ENCODE measurements at regions not wholly inside any gene's neighbourhood (a gene's known extent, or its start where the extent isn't known, plus 50 kb on each side); places are given as distances from the start of the nearest gene placed in this dataset.

DNA sequence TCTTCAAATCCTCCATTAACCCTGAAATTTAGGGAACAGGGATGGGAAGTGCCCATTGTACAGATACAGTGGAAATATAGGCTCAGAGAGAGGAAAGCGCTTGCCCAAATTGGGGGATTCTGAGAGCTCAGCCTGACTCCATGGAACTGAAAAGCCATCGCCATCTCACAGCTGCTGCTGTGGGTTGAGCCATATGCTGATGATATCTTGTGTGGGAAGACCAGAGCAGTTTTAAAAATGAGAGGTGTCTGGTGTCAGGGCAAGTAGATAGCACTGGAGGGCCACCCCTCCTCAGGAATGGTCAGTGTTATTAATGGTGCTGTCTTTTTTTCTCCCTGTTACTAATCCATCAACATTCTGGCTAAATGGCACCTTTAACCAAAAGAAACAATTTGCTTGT, 50.9 kb upstream of the C5orf58 start:
- TF ChIP-seq, protein P1, sequence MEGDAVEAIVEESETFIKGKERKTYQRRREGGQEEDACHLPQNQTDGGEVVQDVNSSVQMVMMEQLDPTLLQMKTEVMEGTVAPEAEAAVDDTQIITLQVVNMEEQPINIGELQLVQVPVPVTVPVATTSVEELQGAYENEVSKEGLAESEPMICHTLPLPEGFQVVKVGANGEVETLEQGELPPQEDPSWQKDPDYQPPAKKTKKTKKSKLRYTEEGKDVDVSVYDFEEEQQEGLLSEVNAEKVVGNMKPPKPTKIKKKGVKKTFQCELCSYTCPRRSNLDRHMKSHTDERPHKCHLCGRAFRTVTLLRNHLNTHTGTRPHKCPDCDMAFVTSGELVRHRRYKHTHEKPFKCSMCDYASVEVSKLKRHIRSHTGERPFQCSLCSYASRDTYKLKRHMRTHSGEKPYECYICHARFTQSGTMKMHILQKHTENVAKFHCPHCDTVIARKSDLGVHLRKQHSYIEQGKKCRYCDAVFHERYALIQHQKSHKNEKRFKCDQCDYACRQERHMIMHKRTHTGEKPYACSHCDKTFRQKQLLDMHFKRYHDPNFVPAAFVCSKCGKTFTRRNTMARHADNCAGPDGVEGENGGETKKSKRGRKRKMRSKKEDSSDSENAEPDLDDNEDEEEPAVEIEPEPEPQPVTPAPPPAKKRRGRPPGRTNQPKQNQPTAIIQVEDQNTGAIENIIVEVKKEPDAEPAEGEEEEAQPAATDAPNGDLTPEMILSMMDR (IDR thresholded peaks at IDR 0.05; ENCODE audit: low read depth, low read length): no peak
- Histone ChIP-seq H3K4me3 (ENCODE audit: low read depth, low read length) (no peak overlapping the region), H3K9me3 (ENCODE audit: control insufficient read depth, insufficient read depth, low read length) (no peaks in the 10 kb centered on the region), H3K27ac (ENCODE audit: low read depth, low read length) (no peak overlapping the region), H3K27me3 (ENCODE audit: control insufficient read depth, insufficient read depth, low read length) (no peaks in the 10 kb centered on the region)
- POLR2A ChIA-PET: no interaction called here
- DNase-seq (ENCODE audit: low read depth, low spot score): no peak
- CTCF ChIA-PET: interaction anchor here (6.5 kb wide), 1 partner anchor 81 kb away, joined by 97 read pairs; no protein-coding TSS in a partner anchor

DNA sequence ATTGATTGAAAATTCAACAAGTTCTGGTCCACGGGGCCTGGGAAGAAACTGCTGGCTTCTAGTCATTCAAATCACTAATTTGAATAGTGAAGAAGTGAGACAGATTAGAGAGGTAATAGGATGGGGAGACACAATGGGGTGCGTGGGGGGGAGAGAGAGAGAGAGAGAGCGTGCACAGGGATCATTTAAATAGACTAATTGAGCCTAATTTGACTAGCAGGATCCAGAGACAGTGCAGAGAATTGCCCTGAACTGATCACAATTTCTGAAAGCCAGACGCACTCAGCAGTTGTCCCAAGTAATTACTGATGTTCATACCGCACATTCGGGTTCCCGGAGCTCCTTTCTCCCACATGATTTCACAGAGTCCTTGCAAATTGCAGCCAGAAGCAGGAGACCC, 50.3 kb upstream of the C5orf58 start:
- ChIA-PET POLR2A (no interaction called here), CTCF (interaction anchor here (1.1 to 6.5 kb wide), 3 partner anchors 10 to 82 kb away, joined by 4 to 97 read pairs (median 36); no protein-coding TSS in a partner anchor)
- Histone ChIP-seq H3K4me3 (ENCODE audit: low read depth, low read length) (no peak overlapping the region), H3K27ac (ENCODE audit: low read depth, low read length) (no peak overlapping the region), H3K9me3 (ENCODE audit: control insufficient read depth, insufficient read depth, low read length) (no peaks in the 10 kb centered on the region), H3K27me3 (ENCODE audit: control insufficient read depth, insufficient read depth, low read length) (no peaks in the 10 kb centered on the region)
- TF ChIP-seq, protein P1 (IDR thresholded peaks at IDR 0.05; ENCODE audit: low read depth, low read length): no peak
- DNase-seq (ENCODE audit: low read depth, low spot score): no peak

Data from AG04450 (cell line).